HG03103 (cell line): ENCODE measurements at regions not wholly inside any gene's neighbourhood (a gene's known extent, or its start where the extent isn't known, plus 50 kb on each side); places are given as distances from the start of the nearest gene placed in this dataset.

Source experiments
- ATAC-seq: cut with Tn5 transposase; IDR thresholded peaks from one replicate; pipeline ENCODE4 v1.9.1; 2021; ENCODE audit warnings: low read depth; ENCODE audit not compliant: unreplicated experiment

DNA sequence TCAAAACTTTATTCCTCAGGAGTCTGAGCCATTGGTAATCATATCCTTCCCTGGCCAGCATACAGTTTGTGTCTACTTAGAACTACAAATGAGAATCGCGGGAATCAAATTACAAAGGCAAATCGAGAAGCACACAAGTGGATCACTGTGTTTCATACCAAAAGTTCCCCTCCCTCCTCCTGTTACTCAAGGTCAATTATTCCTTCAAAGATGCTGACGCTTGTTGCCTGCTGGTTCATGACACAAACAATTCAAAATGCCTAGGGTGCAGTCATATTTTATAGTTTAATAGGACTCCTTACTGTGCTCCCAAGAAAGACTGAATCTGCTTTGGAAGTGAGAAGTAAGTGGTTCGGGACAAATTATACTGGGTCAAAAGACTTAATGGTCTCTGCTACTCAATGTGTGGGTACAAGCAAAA lies 93.0 kb upstream of the PBX1 start:
- no peak for ATAC-seq

DNA sequence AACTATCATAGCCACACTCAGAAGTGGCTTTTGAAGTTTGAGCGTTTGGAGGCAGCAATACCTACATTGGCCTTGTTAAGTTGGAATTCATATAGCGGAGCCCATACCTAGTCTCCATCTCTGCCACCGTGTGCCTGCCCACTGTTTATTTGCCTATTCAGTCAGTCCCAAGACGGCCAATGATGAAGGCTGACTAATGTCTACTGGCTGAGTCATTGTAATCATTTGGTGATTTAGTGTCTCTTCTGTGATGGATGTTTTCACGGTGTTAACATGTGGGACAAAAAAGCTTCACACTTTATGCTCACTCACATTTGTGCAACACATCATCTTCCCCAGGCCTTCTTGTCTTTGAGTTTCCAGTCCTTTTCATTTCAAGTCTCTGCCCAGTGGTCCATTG lies 92.6 kb upstream of the PBX1 start:
- ATAC-seq, result no peak

DNA sequence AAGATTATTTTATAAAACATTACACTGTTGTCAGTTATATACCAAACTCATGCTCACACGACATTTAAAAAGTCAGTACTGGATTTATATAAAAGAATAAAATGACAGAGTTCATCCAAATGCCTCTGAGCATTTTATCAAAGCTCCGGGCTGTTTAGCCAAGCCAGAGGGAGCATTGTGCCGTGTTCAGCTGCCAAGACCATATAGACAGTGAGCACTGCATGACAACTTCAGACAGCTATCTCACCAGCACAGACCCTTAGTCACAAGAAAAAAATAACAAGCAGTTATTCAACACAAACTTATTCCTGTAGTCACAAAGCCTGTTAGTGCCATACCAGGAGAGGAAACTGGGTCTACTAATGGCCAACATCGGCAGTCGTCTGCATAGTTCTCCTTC lies 88.0 kb upstream of the PBX1 start:
- no peak for ATAC-seq

DNA sequence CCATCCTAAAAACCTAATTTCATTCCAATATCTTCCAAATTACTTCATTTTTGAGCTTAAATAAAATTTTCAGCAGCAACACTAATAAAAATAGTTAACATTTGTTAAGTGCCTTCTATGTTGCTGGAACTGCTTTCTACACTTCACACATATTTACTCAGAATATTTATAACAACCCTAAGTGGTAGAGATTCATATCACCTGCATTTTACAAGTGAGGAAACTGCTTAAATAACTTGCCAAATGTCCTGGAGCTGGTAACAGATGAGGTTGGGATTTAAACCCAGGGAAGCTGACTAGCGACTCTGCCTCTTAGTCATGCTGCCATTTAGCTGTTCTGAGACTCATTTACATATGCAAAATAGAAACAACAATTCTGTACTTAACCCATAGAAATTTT lies 86.1 kb upstream of the PBX1 start:
- ATAC-seq, result no peak

DNA sequence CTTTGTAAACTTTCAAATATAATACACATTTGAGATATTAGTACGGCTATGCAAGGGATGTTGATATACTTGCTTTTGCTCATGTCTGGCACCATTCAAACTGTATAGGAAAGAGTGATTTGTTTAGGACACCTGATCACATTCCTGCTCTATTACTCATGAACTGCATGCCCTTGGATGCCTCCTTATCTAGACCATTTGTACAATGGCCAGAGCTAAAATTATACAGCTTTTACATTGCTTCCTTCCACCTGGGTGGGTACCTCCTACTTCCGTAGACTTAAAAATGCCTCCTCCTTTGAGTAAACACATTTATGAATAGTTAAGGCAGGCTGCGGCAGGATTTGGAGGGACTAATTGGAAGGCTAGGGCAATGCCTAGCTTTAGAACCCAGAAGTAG lies 85.4 kb upstream of the PBX1 start:
- no peak for ATAC-seq

DNA sequence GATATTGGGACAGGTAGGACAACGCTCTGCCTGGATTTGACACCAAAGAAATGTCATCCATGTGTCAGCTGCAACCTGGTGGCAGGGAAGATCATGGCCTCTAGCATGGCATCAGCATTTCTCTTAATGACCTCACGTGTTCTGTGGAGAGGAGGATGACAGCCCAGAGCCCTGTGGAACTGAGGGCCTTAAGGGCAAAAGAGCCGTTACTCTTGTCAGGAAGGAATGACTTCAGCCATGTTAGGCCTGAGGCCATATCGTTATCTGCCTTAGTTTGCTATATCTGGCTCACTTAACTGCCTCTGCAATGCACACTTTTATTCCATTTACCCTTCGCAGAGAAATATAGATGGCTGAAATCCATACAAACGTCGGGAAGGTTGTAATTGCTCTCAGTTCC lies 83.2 kb upstream of the PBX1 start:
- ATAC-seq, result no peak

DNA sequence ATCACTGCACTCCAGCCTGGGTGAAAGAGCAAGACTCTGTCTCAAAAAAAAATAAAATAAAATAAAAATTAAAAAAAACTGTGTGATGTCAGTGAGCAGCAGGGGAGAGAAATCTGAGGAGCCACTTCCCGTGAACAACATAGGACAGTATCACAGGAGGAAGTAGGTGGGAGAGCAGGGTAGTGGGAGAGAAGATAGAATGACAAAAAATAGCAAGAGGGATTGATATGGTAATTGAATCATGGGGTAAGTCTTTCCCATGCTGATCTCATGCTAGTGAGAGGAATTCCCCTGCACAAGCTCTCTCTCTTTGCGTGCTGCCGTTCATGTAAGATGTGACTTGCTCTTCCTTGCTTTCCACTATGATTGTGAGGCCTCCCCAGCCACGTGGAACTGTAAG lies 81.6 kb upstream of the PBX1 start:
- no peak for ATAC-seq

DNA sequence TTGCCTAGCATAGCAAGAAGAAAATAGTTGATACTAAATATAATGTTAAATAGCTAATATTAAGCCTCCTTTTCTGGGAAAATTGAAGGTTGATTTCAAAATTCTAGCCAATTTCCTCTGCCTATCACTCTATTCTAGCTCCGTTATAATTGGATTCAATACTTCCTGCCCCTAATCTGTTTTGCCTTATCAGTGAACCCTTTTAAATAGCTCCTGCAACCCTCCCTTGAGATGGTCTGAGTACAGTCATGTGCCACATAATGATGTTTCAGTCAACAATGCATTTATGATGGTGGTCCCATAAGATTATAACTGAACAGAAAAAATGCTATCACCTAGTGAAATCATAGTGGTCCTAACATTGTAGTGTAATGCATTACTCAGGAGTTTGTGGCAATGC lies 79.7 kb upstream of the PBX1 start:
- ATAC-seq, result no peak

DNA sequence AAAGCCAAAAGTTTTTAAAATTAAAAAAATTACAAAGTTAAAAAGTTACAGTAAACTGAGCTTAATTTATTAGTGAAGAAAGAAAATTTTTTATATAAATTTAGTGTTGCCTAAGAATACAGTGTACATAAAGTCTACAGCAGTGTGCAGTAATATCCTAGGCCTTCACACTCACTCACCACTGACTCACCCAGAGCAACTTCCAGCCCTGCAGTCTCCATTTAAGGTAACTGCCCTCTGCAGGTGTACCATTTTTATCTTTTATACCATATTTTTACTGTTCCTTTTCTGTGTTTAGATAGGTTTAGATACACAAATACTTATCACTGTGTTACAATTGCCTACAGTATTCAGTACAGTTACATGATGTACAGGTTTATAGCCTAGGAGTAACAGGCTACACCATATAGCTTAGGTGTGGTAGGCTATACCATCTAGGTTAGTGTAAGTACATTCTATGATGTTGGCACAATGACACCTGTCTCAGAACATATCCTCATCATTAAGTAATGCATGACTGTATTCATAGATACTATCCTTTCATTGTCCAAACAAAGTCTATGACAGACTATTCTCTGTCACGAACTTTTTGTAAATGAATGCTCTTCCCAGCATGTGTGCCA lies 78.6 kb upstream of the PBX1 start:
- no peak for ATAC-seq

DNA sequence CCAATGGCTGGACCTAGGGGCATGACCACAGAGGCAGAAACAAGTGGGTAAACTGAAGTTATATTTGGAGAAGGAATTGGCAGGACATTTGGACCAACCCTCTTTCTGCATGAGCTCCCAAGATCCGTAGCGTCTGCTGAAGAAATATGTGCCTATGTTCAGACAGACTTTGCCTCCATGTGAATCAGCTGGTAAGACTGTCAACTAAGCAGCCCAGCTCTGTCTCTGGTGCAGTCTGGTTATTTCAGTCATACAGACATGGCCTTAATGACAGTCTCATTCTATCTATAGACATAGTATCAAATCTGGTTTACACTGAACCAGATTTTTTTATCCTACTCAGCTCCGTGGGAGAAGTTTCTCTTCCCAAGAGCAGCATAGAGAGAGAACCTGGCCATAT lies 63.1 kb upstream of the PBX1 start:
- ATAC-seq, result no peak

DNA sequence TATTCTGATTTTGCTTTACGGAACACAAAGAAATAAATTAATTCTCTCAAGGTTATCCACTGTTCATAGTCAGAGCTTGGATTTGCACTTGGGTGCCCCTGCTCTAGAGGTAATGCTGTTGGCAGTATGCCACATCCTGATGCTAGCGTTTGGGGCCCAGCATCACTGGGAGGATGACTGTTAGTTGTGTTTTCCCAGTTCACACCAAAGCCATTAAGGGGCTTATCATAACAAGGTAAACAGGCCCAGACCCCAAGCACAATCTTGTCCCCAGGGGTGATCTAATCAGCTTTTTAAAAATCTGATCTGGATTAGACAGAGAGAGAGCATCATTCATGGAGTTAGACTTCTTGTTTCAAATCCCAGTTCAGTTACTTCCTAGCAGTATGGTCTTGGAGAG lies 60.2 kb upstream of the PBX1 start:
- ATAC-seq, result no peak

DNA sequence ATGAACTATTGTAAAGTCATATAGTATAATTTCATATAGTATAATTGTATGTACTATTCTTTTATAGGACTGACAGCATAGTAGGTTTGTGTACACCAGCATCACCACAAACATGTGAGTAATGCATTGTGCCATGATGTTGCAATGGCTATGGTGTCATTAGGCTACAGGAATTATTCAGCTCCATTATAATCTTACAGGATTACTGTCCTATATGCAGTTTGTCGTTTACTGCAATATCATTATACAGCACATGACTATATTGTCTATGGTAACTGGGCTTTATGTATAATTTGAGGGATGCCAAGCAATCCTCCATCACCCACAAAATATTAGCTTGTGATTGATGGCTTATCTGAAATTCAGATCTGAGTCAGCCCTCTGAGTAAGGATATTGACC lies 54.2 kb upstream of the PBX1 start:
- ATAC-seq, result no peak
